GM20000 (cell line): ENCODE measurements at regions not wholly inside any gene's neighbourhood (a gene's known extent, or its start where the extent isn't known, plus 50 kb on each side); places are given as distances from the start of the nearest gene placed in this dataset.

Experiments used
- DNase-seq: peaks from one replicate; pipeline ENCODE4 v3.0.0; 2012; ENCODE audit warnings: low spot score
- CTCF ChIP-seq: IDR thresholded peaks from 2 replicates; pipeline ENCODE4 v1.5.1; 2012; ENCODE audit warnings: mild to moderate bottlenecking, control low read depth; ENCODE audit errors: extremely low read depth, missing control alignments

GRCh38 chr11:116421529-116422185 lies 351.1 kb downstream of the BUD13 start:
- TF ChIP-seq CTCF, result no peak
- DNase-seq, result no peak

- no peak for TF ChIP-seq CTCF
These were observed 351.8 kb downstream of the BUD13 start for GRCh38 chr11:116420770-116421528.

GRCh38 chr11:116420030-116420429 lies 352.8 kb downstream of the BUD13 start:
- no peak for TF ChIP-seq CTCF
- DNase-seq, result no peak

More at GRCh38 chr11:116420770-116421528, 351.8 kb downstream of the BUD13 start:
- DNase-seq, result no peak

GRCh38 chr11:116418388-116419041 lies 354.3 kb downstream of the BUD13 start:
- no peak for DNase-seq

GRCh38 chr11:116416852-116417251 lies 355.9 kb downstream of the BUD13 start:
- DNase-seq, result no peak
- no peak for TF ChIP-seq CTCF

More at GRCh38 chr11:116418388-116419041, 354.3 kb downstream of the BUD13 start:
- no peak for TF ChIP-seq CTCF

GRCh38 chr11:116415095-116415494 lies 357.7 kb downstream of the BUD13 start:
- no peak for DNase-seq

More at GRCh38 chr11:116415095-116415494, 357.7 kb downstream of the BUD13 start:
- TF ChIP-seq CTCF, result no peak
